Bronchial epithelial cell (primary cell): ENCODE measurements at regions not wholly inside any gene's neighbourhood (a gene's known extent, or its start where the extent isn't known, plus 50 kb on each side); places are given as distances from the start of the nearest gene placed in this dataset.

Experiments
- DNase-seq: peaks from one replicate; pipeline ENCODE4 v3.0.0-alpha.2; 2010; ENCODE audit warnings: low read depth
- FAIRE-seq: peaks from 2 replicates; lab custom pipeline; 2011; peaks lifted over from hg19 to GRCh38; lab: Jason Lieb, UNC
- H3K27me3 ChIP-seq: 2 replicates; pipeline ENCODE4 v1.5.1; 2011; ENCODE audit warnings: low read length; ENCODE audit not compliant: control insufficient read depth, insufficient read depth
- H3K36me3 ChIP-seq: 2 replicates; pipeline ENCODE4 v1.5.1; 2011; ENCODE audit warnings: low read length; ENCODE audit not compliant: control insufficient read depth, insufficient read depth
- H3K4me3 ChIP-seq: 2 replicates; pipeline ENCODE4 v1.5.1; 2011; ENCODE audit warnings: mild to moderate bottlenecking, low read depth, low read length, control low read depth
- TF ChIP-seq, protein P1 (sequence below): IDR thresholded peaks from 2 replicates; pipeline ENCODE4 v1.5.1; 2011; ENCODE audit warnings: mild to moderate bottlenecking, moderate library complexity, low read length, control low read depth, inconsistent platforms; ENCODE audit not compliant: insufficient read depth, severe bottlenecking

DNA sequence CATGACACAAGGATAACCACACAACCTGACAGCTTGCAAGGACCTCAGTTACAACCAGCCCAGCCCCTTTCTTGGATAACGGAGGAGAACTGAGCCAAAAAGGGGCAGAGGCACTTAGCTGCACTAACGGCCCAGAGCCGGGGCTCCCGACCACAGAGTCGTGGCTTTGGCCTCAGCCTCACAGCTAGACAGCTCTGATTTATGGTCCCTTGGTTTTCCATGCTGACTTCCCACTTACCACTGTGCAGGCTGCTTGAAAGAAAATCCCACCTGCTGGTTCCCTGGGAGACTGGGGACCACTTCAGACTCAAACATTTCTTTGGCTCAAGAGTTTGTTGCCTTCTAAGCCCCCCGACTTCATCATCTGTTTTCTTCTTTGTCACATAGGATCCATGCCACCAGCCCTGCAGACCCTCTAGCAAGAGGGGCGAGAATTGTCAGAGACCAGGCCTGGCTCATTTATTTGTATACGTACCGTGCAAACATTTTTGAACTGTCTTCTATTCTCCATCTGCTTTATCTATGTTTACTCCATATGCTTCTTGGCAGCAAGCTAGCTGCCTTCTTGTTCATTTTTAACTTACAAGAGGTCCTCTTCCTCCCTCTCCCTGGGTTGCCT is 352.6 kb upstream of the MYT1L start:
- FAIRE-seq (no peak), DNase-seq (no peak)
- H3K4me3 ChIP-seq = no peak overlapping the region
- TF ChIP-seq, protein P1, sequence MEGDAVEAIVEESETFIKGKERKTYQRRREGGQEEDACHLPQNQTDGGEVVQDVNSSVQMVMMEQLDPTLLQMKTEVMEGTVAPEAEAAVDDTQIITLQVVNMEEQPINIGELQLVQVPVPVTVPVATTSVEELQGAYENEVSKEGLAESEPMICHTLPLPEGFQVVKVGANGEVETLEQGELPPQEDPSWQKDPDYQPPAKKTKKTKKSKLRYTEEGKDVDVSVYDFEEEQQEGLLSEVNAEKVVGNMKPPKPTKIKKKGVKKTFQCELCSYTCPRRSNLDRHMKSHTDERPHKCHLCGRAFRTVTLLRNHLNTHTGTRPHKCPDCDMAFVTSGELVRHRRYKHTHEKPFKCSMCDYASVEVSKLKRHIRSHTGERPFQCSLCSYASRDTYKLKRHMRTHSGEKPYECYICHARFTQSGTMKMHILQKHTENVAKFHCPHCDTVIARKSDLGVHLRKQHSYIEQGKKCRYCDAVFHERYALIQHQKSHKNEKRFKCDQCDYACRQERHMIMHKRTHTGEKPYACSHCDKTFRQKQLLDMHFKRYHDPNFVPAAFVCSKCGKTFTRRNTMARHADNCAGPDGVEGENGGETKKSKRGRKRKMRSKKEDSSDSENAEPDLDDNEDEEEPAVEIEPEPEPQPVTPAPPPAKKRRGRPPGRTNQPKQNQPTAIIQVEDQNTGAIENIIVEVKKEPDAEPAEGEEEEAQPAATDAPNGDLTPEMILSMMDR = no peak
- H3K27me3 ChIP-seq = no peaks in the 10 kb centered on the region
- H3K36me3 ChIP-seq = no peaks in the 10 kb centered on the region

DNA sequence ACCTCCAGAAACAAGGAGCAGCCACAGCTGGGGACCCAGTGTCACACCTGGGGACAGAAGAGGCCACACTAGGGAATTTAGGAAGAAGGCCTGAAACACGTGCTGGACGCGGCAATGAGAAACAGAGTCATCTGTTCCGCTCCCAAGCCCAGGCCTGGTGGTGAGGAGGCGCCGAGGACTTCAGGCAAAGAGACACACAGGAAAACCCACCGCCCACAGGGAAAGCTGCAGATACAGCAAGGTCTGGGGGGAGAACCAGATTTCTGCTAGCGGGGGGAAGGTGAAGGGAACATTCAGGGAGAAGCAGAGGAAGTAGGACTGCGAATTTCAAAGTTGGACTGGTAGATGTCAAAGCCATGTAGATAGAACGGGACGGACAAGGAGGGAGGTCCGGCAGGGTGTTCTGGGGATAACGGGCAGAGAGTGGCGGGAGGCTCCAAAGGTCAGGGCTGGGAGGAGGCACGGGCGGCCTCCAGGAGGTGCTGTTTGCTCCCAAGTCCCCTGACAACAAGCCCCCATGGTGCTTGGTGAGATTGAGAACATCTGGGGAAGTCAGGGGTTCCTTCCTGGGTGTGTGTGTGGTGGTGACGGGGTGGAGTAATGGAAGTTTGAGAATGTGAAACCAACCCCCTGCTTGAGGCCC is 351.7 kb upstream of the MYT1L start:
- no peak for DNase-seq
- TF ChIP-seq, protein P1 = no peak
- FAIRE-seq = no peak
- no peaks in the 10 kb centered on the region for H3K27me3 ChIP-seq
- no peak overlapping the region for H3K4me3 ChIP-seq
- H3K36me3 ChIP-seq = no peaks in the 10 kb centered on the region

DNA sequence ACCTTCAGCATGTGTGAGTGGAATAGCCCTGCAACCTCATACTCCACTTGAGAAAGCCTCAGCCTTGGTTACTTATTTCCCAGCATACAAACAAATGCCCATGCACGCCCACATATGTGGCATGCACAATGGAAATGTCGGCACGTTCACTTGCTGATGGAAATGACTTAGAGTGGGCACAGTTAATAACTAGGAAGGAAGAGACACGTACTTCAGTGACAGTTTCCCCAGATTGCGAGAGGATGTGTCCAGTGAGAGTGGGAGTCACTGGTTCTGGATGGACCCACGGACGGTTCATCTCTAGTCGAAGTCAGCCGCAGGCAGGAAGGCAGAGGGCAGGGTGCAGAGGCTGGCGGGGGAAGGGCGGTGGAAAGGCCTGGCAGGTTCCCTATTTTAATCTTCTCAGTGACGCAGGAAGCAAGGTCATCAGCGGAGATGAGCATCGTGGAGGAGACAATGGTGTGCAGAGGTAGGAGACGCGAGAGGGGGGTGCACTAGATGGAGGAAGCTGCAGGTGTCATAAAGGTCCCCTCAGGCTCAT is 350.7 kb upstream of the MYT1L start:
- Histone ChIP-seq H3K36me3 (no peaks in the 10 kb centered on the region), H3K4me3 (no peak overlapping the region), H3K27me3 (no peaks in the 10 kb centered on the region)
- TF ChIP-seq, protein P1 = no peak
- no peak for DNase-seq
- peak; percentile 32 for FAIRE-seq

DNA sequence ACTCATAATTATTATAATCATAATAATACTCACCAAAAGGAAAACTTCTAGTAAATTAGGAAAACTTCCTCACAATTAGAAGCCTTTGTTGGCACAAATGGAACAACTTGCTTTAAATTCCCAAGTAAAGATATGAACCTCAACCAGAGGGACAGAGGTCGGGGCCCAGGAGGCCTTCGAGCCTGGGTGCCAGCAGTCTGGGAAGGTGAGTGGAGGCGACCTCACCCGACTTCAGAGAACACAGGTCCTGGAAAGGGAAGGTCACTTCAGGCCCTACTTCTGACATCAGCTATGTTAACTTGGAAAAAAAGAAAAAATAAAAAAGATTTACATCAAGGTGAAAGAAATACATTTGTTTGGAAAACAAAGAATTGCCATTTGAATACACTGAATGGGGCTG is 350.0 kb upstream of the MYT1L start:
- no peak for FAIRE-seq
- no peaks in the 10 kb centered on the region for H3K27me3 ChIP-seq

DNA sequence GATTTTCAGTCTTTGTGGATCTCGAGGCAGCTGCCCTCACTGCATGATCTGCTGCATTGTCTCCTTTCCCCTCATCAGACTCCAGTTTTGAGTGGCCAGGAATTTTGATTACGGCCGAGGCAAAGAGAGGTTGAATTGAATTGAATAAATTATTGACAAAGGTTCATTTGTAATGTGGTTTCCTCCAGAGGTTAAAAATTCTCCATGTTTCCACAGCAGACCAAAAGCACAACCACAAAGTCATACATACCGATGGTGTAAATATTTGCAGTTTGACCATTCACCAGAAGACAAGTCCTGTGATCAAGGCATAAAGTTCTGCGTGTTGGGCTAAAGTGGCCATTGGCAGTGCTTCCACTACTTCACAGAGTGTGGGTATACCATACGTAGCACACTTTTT is 343.8 kb upstream of the MYT1L start:
- H3K4me3 ChIP-seq = no peak overlapping the region
- DNase-seq (no peak), FAIRE-seq (peak; percentile 13)
- H3K36me3 ChIP-seq = no peaks in the 10 kb centered on the region
- no peaks in the 10 kb centered on the region for H3K27me3 ChIP-seq
- TF ChIP-seq, protein P1 = no peak

More for the DNA sequence above, 350.0 kb upstream of the MYT1L start:
- Histone ChIP-seq H3K36me3 (no peaks in the 10 kb centered on the region), H3K4me3 (no peak overlapping the region)
- TF ChIP-seq, protein P1 = no peak
- DNase-seq = no peak
